GM18499 (cell line): ENCODE measurements at regions not wholly inside any gene's neighbourhood (a gene's known extent, or its start where the extent isn't known, plus 50 kb on each side); places are given as distances from the start of the nearest gene placed in this dataset.

ENCODE experiments used
- ATAC-seq: cut with Tn5 transposase; IDR thresholded peaks from one replicate; pipeline ENCODE4 v1.9.1; 2021; ENCODE audit warnings: moderate number of reproducible peaks; ENCODE audit not compliant: insufficient read depth, unreplicated experiment

GRCh38 chr5:148708854-148709253, 54.5 kb upstream of the HTR4 start:
- no peak for ATAC-seq

DNA sequence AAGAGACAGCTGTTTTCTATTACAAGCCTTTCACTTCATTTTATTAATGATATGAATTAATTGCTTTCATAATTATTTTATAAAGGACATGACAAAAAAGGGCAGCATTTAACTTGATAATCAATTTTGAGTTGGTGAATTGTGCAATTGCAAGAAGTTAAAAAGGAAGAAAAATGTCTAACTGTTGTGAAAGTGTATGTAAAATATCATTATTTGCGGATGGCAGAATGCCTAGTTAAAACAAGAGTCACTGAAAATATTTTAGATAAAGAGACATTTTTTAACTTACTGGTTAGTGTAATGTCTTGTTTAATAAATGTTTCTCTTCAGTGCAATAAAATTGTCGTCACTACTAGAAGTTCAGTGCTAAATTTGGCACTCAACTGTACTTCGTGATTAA, 57.6 kb upstream of the HTR4 start:
- ATAC-seq = no peak

DNA sequence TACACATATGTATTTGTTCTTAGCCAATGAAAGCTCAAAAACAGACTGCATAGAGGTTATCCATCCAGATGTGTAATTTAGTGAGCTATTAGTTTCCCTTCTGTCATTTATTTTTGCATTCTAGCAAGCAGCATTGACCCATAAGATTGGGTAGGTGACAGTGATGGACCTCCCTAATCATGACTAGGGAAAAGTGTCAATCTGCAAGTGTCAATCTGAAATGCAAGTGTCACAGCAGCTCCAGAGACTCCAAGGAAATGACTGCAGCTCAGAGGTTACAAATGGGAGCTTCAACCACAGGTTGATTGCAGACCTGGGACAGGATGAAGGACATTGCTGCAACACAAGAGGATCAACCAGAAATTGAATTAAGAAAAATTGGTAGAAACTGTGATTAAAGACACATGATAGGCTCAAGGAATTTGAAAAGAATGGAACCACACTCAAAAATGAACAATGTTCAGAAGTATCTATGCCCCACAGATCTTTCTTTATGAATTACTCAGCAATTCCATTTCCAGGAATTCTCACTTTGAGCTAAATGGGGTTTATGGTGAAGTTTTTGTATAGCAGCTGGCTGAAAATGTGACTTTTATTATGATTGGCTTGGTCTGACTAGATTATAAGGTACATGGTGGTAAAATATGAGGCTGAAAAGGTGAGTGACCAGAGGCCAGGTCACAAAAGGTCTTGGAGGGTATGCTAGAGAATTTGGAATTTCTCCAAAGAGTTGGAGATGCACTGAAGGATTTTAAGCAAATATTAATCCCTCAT, 59.6 kb upstream of the HTR4 start:
- no peak for ATAC-seq

DNA sequence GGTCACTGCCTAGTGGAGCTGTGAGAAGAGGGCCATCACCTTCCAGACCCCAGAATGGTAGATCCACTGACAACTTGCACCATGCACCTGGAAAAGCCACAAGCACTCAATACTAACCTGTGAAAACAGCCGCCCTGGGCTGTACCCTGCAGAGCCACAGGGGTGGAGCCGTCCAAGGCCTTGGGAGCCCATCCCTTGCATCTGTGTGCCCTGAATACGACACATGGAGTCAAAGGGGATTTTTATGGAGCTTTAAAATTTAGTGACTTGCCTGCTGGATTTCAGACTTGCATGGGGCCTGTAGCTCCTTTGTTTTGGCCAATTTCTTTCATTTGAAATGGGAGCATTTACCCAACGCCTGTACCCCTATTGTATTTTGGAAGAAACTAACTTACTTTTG, 62.4 kb upstream of the HTR4 start:
- ATAC-seq = no peak

DNA sequence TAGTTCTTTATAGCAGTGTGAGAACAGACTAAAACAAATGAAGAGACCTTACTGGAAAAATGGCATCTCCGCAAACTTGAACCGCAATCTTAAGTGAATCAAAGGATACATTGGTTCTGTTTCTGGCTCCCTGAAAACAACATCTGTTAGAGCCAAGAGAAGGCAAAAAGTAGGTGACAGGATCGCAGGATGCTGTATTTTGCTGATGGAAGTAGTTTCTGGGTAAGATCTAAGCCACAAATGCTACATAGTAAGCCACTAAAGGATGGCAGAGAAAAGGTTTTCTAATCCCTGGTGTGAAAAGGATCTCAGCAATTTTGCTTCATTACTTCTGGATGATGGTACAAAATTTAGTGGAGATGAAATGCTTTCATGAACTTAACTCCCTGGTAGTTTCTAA, 63.3 kb upstream of the HTR4 start:
- no peak for ATAC-seq

- no peak for ATAC-seq
Observed at GRCh38 chr5:148719605-148720004, 65.3 kb upstream of the HTR4 start.

DNA sequence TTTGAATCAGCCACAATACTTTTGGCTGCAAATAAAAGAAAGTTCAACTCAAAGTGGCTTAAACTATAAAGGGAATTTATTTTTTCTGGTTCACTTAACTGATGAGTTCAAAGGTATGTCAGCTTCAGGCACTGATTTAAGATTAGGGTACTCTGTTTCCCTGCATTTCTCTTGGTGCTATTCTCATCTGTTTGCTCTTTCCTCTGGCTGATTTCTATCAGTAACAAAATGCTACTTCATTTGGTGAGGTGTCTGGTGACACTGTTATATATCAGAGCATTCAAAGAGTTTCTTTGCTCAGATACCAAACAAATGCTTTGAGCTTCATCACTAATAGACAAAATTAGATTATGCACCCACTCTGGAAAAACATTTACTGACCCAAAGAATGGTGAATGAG, 65.9 kb upstream of the HTR4 start:
- no peak for ATAC-seq

- no peak for ATAC-seq
Observed at GRCh38 chr5:148723143-148723542, 68.8 kb upstream of the HTR4 start.

- no peak for ATAC-seq
Observed at GRCh38 chr5:148725675-148726074, 71.3 kb upstream of the HTR4 start.

GRCh38 chr5:148729182-148729581, 74.9 kb upstream of the HTR4 start:
- ATAC-seq = no peak

GRCh38 chr5:148730270-148730669, 75.9 kb upstream of the HTR4 start:
- ATAC-seq = no peak

GRCh38 chr5:148730942-148731898, 76.9 kb upstream of the HTR4 start:
- ATAC-seq = peak; percentile 85

DNA sequence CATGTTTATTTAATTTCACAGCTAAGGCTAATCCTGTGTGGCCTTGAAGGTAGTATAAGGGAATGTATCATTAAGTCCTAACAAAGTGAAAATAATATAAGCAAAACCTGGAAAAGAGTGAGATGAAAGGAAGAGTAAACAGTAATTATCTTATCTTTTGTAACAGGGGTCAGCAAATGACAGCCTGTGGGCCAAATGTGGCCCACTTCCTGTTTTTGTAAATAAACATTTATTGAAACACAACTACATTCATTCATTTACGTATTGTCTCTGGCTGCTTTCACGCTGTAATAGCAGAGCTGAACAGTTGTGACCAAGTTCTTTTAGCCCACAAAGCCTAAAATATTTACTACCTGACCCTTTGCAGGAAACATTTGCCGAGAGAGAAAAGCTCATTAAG, 78.4 kb upstream of the HTR4 start:
- ATAC-seq = no peak

GRCh38 chr5:148733601-148734438, 79.5 kb upstream of the HTR4 start:
- ATAC-seq = no peak

DNA sequence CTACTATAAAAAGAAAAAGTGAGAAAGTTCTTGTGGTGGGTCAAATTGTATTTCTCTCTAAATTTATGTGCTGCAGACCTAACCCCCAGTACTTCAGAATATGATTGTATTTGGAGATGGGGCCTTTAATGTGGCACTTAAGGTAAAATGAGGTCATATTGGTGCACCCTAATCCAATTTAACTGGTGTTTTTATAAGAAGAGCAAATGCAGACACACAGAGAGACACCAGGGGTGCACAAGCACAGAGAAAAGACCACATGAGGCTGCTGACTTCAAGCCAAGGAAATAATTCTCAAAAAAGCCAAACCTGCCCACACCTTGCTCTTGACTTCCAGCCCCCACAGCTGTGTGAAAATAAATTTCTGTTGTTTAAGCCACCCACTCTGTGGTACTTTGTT, 80.2 kb upstream of the HTR4 start:
- no peak for ATAC-seq

DNA sequence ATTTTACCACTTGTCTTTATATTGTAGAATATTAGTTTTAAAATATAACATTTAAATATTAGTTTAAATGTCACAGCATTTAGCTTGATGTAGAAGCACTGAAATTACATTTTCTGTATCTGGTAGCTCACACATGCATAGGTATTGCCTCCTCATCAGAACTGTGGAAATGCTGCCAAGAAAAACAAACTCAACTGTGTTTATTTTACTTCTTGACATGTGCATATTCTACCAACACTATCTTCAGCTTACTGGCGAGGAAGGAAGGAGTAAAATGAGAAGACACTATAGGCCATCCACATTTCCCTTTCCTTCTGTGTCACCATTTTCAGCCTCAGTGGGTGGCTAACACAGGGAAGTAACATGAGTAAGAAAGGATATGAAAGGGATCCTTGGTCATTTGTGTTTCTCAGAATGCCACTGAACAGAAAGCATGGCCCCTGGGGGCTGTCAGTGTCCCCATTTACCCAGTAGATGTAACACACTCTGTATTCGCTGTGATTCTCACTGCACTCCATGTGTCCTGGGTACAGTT, 81.0 kb upstream of the HTR4 start:
- no peak for ATAC-seq

DNA sequence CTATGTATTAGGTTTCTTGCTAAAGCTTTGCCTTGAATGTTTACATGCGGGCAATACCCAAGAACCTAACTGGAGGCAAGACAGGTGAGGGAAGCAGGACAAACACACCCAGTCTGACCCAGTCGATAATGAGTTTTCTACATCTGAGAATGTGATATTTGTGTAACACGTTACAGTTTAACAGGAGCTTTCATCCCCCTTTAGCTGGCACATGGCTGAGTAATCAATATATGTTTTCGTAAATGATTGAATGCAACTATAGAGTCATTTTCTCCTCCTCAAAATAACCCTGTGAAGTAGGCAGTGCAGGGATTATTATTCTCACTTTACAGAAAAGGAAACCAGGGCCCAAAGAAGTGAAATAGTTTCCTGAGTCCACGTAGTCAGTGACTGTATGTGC, 84.7 kb upstream of the HTR4 start:
- no peak for ATAC-seq

GRCh38 chr5:148739524-148739923, 85.2 kb upstream of the HTR4 start:
- ATAC-seq = no peak

DNA sequence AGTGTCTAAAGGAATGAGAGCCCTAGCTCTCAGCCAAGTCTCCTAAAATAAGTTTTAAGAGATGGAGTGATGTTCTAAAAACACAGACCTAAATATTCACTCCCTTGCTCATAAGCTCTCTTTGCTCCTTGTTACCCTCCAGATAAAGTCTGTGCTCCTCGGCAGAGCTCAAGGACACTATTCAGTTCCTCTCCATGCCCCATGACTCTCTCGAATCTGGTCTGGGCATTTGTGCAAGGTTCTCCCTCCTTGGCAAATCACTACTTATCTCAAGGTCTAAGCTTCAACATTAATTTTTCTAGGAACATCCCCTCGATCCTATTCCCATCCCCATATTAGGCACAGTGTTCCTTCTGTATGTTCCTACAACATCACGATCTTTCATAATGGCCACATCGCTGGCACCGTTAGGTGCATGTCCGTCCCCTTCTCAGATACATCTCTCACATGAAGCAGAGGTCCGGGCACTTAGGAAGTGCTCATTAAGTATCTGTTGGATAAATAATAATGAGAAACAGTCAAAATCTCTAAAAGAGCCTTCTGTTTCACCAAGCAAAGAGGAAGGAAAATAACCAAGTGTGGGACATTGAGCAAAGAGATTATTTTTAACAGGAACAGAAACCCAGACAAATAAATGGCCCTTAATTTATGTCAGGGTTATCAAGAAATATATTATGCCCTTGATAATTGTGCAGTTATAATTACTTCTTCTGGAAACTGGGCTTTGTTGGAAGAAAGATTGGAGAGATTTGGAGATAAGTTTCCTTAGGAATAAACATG, 85.9 kb upstream of the HTR4 start:
- ATAC-seq = no peak
